ENCODE measurements at regions not wholly inside any gene's neighbourhood (a gene's known extent, or its start where the extent isn't known, plus 50 kb on each side); places are given as distances from the start of the nearest gene placed in this dataset.
"Not testable (repeated sequence)": the region's sequence is repeated elsewhere in the genome, so short reads cannot be mapped to it uniquely, and the experiment has no call there.

GRCh38 chr13:63757683-63758082, 2342.0 kb upstream of the PCDH20 start:
- TF ChIP-seq CTCF (IDR thresholded peaks at IDR 0.05; ENCODE audit: low read depth, low read length, poor library complexity, severe bottlenecking); EZH2phosphoT487 (IDR thresholded peaks at IDR 0.05; ENCODE audit: borderline replicate concordance, low read length): not testable (repeated sequence)
